ENCODE measurements at regions not wholly inside any gene's neighbourhood (a gene's known extent, or its start where the extent isn't known, plus 50 kb on each side); places are given as distances from the start of the nearest gene placed in this dataset.

DNA sequence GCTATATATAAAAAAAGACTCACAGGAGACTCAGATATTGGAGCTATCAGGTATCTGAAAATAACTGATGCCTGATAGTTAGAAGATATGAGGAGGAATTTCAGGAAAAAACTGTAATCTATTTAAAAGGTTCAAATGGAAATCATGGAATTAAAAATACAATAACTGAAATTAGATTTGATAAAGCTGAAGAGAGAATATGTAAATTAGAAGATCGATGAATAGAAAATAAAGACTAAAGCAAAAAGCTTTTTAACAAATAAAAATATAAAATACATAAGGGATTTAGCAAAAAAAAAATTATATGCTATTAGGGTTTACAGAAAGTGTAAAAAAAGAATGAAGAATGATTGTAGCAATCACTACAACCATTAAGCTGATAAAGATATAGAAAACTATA is 679.8 kb upstream of the LMCD1 start:
- TF ChIP-seq, protein P1, sequence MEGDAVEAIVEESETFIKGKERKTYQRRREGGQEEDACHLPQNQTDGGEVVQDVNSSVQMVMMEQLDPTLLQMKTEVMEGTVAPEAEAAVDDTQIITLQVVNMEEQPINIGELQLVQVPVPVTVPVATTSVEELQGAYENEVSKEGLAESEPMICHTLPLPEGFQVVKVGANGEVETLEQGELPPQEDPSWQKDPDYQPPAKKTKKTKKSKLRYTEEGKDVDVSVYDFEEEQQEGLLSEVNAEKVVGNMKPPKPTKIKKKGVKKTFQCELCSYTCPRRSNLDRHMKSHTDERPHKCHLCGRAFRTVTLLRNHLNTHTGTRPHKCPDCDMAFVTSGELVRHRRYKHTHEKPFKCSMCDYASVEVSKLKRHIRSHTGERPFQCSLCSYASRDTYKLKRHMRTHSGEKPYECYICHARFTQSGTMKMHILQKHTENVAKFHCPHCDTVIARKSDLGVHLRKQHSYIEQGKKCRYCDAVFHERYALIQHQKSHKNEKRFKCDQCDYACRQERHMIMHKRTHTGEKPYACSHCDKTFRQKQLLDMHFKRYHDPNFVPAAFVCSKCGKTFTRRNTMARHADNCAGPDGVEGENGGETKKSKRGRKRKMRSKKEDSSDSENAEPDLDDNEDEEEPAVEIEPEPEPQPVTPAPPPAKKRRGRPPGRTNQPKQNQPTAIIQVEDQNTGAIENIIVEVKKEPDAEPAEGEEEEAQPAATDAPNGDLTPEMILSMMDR (IDR thresholded peaks at IDR 0.05; ENCODE audit: insufficient read depth, missing control alignments), result no peak
- FAIRE-seq (no peak), DNase-seq (ENCODE audit: insufficient read length, low spot score) (no peak)

DNA sequence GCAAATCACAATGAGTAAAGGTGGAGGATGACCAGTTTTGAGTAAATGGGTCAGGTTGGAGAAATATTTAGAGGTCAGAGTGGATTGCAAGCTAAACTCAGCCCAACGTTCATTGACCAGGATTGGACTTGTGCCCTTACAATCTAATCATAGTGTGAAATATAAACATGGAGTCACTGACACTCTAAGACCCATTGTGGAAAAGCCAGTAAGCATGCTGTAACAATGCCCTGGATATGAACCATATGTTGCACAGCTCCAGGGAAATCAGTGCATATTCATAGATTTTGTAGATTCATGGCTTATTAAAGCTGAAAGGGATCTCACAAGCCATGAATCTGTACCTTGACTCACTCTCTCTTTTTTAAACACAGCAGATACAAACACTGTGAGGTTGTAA is 660.2 kb upstream of the LMCD1 start:
- FAIRE-seq (no peak), DNase-seq (ENCODE audit: insufficient read length, low spot score) (no peak)

GRCh38 chr3:7843441-7843840 is 658.2 kb upstream of the LMCD1 start:
- TF ChIP-seq, protein P1 (IDR thresholded peaks at IDR 0.05; ENCODE audit: insufficient read depth, missing control alignments), result no peak
- no peak for DNase-seq (ENCODE audit: insufficient read length, low spot score)
- no peak for FAIRE-seq

More for the DNA sequence above, 660.2 kb upstream of the LMCD1 start:
- TF ChIP-seq, protein P1 (IDR thresholded peaks at IDR 0.05; ENCODE audit: insufficient read depth, missing control alignments), result no peak

GRCh38 chr3:7847021-7847420 is 654.6 kb upstream of the LMCD1 start:
- FAIRE-seq (no peak), DNase-seq (ENCODE audit: insufficient read length, low spot score) (no peak)
- TF ChIP-seq, protein P1 (IDR thresholded peaks at IDR 0.05; ENCODE audit: insufficient read depth, missing control alignments), result no peak

DNA sequence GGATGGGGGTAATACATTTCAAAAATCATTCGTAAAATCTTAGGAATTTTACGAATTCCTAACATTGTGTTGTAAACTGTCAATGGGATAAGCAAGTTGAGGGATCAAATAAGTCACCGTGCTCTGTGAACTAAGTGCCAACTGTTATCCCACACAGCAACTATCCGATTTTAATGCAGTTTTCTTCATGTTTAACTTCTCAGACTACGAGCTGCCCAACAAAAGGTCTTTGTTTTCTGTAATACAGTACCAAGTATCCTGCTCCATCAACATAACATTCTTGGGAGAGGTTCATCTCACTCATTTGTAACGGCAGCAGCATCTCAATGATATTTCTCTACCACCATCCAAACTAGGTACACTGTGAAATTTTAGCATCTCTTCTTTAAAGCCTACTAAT is 654.1 kb upstream of the LMCD1 start:
- FAIRE-seq, result no peak
- TF ChIP-seq, protein P1 (IDR thresholded peaks at IDR 0.05; ENCODE audit: insufficient read depth, missing control alignments), result no peak
- DNase-seq (ENCODE audit: insufficient read length, low spot score), result no peak

- DNase-seq (ENCODE audit: insufficient read length, low spot score) (no peak), FAIRE-seq (no peak)
- TF ChIP-seq, protein P1 (IDR thresholded peaks at IDR 0.05; ENCODE audit: insufficient read depth, missing control alignments), result no peak
Measured at GRCh38 chr3:7854266-7854665, 647.4 kb upstream of the LMCD1 start.

DNA sequence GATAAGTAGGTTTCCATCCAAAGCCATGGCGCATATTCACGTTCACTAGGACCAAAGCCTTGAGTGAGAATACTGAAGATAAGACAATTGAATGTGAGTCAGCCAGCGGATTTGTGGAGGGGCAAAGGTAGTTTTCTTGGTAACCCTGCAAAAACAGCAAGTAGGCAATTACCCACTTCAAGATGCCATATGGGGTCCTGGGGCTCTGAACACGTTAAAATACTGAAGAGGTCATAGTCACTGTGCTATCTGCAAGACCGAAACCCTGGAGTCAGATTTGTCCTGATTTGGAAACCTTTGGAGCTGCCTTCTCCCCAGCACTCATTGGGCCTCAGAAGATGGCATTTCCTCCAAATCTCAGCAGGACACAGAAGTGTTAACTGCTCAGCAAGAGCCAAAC is 646.9 kb upstream of the LMCD1 start:
- DNase-seq (ENCODE audit: insufficient read length, low spot score), result no peak
- no peak for FAIRE-seq
- TF ChIP-seq, protein P1 (IDR thresholded peaks at IDR 0.05; ENCODE audit: insufficient read depth, missing control alignments), result no peak
